ENCODE measurements at regions not wholly inside any gene's neighbourhood (a gene's known extent, or its start where the extent isn't known, plus 50 kb on each side); places are given as distances from the start of the nearest gene placed in this dataset.

- H3K27ac ChIP-seq (ENCODE audit: low read length): no peak overlapping the region
- H3K9me3 ChIP-seq (ENCODE audit: low read length): no peaks in the 10 kb centered on the region
- no peak overlapping the region for H3K4me3 ChIP-seq (ENCODE audit: low read length)
- no peaks in the 10 kb centered on the region for H3K9me2 ChIP-seq (ENCODE audit: insufficient read depth, low read length)
- no peaks in the 10 kb centered on the region for H3K36me3 ChIP-seq (ENCODE audit: insufficient read depth, low read length)
- no peaks in the 10 kb centered on the region for H3K79me2 ChIP-seq (replicated peaks; ENCODE audit: insufficient read depth, low read length)
- no peaks in the 10 kb centered on the region for H3F3A ChIP-seq (ENCODE audit: insufficient read depth, low read length, poor library complexity, severe bottlenecking)
- TF ChIP-seq RAD21 (conservative IDR thresholded peaks at IDR 0.05) (peak; percentile 61), POLR2AphosphoS5 (IDR thresholded peaks at IDR 0.05) (no peak), TAF1 (IDR thresholded peaks at IDR 0.05; ENCODE audit: low read depth) (no peak), CTCF (IDR thresholded peaks at IDR 0.05; ENCODE audit: poor library complexity, severe bottlenecking) (peak; percentile 55), MXI1 (conservative IDR thresholded peaks at IDR 0.05; ENCODE audit: poor library complexity, severe bottlenecking) (no peak), REST (IDR thresholded peaks at IDR 0.05; ENCODE audit: borderline replicate concordance) (no peak), SMC3 (conservative IDR thresholded peaks at IDR 0.05; ENCODE audit: poor library complexity) (peak; percentile 47)
- no peak overlapping the region for H3K4me2 ChIP-seq (ENCODE audit: low read length)
- no peaks in the 10 kb centered on the region for H4K20me1 ChIP-seq (ENCODE audit: insufficient read depth)
- H2AFZ ChIP-seq (ENCODE audit: low read depth, low read length): no peak overlapping the region
- H3K9ac ChIP-seq (ENCODE audit: low read length): no peak overlapping the region
- no peaks in the 10 kb centered on the region for H3K27me3 ChIP-seq (ENCODE audit: insufficient read depth, low read depth, low read length)
Measured at GRCh38 chrX:142089193-142089592, 115.9 kb downstream of the MAGEC2 start.

- no peaks in the 10 kb centered on the region for H3K9me3 ChIP-seq (ENCODE audit: low read length)
- H3K9ac ChIP-seq (ENCODE audit: low read length): no peak overlapping the region
- no peak overlapping the region for H3K4me3 ChIP-seq (ENCODE audit: low read length)
- no peak overlapping the region for H3K4me2 ChIP-seq (ENCODE audit: low read length)
- H3K27me3 ChIP-seq (ENCODE audit: insufficient read depth, low read depth, low read length): no peaks in the 10 kb centered on the region
- no peaks in the 10 kb centered on the region for H3K9me2 ChIP-seq (ENCODE audit: insufficient read depth, low read length)
- no peak overlapping the region for H2AFZ ChIP-seq (ENCODE audit: low read depth, low read length)
- H3K36me3 ChIP-seq (ENCODE audit: insufficient read depth, low read length): no peaks in the 10 kb centered on the region
- TF ChIP-seq TAF1 (IDR thresholded peaks at IDR 0.05; ENCODE audit: low read depth) (no peak), EZH2 (IDR thresholded peaks at IDR 0.05; ENCODE audit: borderline replicate concordance, insufficient read depth, low read length, poor library complexity, severe bottlenecking) (no peak), REST (IDR thresholded peaks at IDR 0.05; ENCODE audit: borderline replicate concordance) (no peak), POLR2AphosphoS5 (IDR thresholded peaks at IDR 0.05) (no peak), CTCF (IDR thresholded peaks at IDR 0.05; ENCODE audit: poor library complexity, severe bottlenecking) (no peak), SMC3 (conservative IDR thresholded peaks at IDR 0.05; ENCODE audit: poor library complexity) (no peak), MXI1 (conservative IDR thresholded peaks at IDR 0.05; ENCODE audit: poor library complexity, severe bottlenecking) (no peak), RAD21 (conservative IDR thresholded peaks at IDR 0.05) (no peak)
- no peaks in the 10 kb centered on the region for H3K79me2 ChIP-seq (replicated peaks; ENCODE audit: insufficient read depth, low read length)
- no peaks in the 10 kb centered on the region for H4K20me1 ChIP-seq (ENCODE audit: insufficient read depth)
- no peaks in the 10 kb centered on the region for H3F3A ChIP-seq (ENCODE audit: insufficient read depth, low read length, poor library complexity, severe bottlenecking)
- no peak overlapping the region for H3K27ac ChIP-seq (ENCODE audit: low read length)
Measured at GRCh38 chrX:142084611-142085010, 120.5 kb downstream of the MAGEC2 start.
